ENCODE measurements at regions not wholly inside any gene's neighbourhood (a gene's known extent, or its start where the extent isn't known, plus 50 kb on each side); places are given as distances from the start of the nearest gene placed in this dataset.

DNA sequence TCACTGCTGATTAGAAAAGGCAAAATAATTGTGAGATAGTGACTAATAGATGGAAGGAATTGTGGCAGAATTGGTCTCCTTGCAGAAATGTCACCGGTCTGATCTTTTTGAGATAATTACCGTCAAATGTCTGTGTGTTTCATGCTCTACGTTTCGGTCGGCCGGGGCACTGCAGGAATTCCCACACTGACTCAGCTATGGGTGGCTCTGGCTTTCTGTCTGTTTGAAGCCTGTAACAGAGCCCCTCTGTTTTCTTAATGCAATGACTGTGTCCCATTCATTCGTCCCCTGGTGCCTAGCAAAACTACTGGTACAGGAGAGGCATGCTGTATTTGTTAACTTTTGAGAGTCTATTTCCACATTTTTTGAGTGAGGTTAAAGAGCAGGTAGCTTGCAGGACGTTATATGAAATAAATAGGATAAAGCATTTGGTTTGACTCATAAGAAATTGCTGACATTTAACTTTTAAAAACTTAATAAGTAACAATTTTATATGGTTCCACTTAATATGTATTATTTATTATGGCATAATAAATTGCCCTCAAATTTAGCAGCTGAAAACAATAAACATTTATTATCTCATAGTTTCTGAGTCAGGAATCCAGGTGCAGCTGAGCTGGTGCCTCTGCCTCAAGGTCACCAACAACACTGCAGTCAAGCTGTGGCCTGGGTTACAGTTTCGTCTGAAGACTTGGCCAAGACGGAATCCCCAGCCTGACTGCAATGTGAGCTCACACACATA, 53.3 kb upstream of the CTBP2 start:
- DNase-seq (no peak), ATAC-seq (no peak)
- H3K9me3 ChIP-seq, result no peaks in the 10 kb centered on the region
- intact Hi-C loops (cut with DNase I), result no loop called here
- TF ChIP-seq, protein P1, sequence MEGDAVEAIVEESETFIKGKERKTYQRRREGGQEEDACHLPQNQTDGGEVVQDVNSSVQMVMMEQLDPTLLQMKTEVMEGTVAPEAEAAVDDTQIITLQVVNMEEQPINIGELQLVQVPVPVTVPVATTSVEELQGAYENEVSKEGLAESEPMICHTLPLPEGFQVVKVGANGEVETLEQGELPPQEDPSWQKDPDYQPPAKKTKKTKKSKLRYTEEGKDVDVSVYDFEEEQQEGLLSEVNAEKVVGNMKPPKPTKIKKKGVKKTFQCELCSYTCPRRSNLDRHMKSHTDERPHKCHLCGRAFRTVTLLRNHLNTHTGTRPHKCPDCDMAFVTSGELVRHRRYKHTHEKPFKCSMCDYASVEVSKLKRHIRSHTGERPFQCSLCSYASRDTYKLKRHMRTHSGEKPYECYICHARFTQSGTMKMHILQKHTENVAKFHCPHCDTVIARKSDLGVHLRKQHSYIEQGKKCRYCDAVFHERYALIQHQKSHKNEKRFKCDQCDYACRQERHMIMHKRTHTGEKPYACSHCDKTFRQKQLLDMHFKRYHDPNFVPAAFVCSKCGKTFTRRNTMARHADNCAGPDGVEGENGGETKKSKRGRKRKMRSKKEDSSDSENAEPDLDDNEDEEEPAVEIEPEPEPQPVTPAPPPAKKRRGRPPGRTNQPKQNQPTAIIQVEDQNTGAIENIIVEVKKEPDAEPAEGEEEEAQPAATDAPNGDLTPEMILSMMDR (IDR thresholded peaks at IDR 0.05), result no peak
- no peak overlapping the region for H3K27ac ChIP-seq
- H3K4me3 ChIP-seq, result no peak overlapping the region
- 83 to 84% methylated on average over 10 of the region's 10 CpGs for WGBS, 2 donors
- H3K36me3 ChIP-seq, result no peaks in the 10 kb centered on the region
- H3K27me3 ChIP-seq, result peaks cover 0 to 4% (median 0%) of the 10 kb centered on the region in 7 donors
- H3K4me1 ChIP-seq, result peaks cover 0 to 5% (median 0%) of the 10 kb centered on the region in 9 donors

DNA sequence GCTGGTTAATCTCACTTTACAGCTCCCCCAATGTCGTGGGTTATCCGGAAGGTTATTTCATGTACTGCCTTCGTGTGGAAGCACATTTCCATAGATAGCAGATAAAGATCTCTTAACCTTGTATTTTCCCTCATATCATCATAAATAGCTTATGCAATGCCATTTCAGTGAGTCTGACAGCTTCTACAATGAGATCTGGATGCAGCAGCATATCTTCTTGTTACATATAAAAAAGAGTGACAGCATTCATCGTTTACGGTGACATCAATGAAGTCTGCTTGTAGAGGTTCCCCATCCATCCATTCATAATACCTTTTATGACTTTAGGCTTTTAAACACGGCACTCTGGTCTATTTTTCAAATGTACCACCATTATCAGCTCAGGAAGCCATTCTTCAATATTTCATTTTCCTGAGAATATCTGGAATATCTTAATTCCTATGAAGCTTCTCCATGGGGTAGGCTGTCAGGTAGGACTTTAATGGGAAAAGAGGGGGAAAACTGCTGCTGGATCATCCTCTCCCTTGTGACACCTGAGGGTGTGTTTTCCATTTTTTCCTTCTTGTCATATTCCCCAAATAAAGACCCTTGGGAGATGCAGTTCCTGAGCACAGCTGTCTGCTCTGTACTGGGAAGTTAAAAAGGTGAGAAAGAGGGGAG, 51.9 kb upstream of the CTBP2 start:
- H3K27me3 ChIP-seq, result no peaks in the 10 kb centered on the region
- H3K4me1 ChIP-seq, result peaks cover 0 to 5% (median 0%) of the 10 kb centered on the region in 9 donors
- no peaks in the 10 kb centered on the region for H3K9me3 ChIP-seq
- 79 to 87% methylated on average over 6 of the region's 6 CpGs for WGBS, 2 donors
- H3K27ac ChIP-seq, result no peak overlapping the region
- DNase-seq (no peak), ATAC-seq (no peak)
- TF ChIP-seq, protein P1 (IDR thresholded peaks at IDR 0.05), result no peak
- H3K36me3 ChIP-seq, result no peaks in the 10 kb centered on the region
- intact Hi-C loops (cut with DNase I), result no loop called here
- H3K4me3 ChIP-seq, result no peak overlapping the region
